ENCODE measurements at regions not wholly inside any gene's neighbourhood (a gene's known extent, or its start where the extent isn't known, plus 50 kb on each side); places are given as distances from the start of the nearest gene placed in this dataset.

DNA sequence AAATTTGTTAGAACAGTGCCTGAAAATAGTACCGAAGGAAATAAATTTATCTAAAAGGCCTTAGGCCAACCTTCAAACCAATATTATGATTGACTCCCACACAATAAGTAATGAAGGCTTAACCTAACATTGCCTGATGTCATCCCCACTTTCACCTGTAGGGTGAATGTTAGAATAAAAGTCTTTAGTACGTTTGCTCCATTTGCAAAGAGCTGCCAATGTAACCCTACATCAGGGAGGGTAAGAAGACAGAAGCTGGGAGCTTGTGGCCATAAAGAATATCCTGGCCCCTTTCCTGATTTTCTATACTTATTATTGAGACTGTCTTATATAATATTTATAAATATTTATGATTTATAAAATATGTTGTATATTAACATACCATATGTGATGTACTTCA is 661.8 kb upstream of the CXADR start:
- TF ChIP-seq POLR2A (IDR thresholded peaks at IDR 0.05): no peak
- no peak for TF ChIP-seq CTCF (IDR thresholded peaks at IDR 0.05)
- no peak for TF ChIP-seq EP300 (IDR thresholded peaks at IDR 0.05)

Measured in suprapubic skin (tissue), 3 donors.